ENCODE measurements at regions not wholly inside any gene's neighbourhood (a gene's known extent, or its start where the extent isn't known, plus 50 kb on each side); places are given as distances from the start of the nearest gene placed in this dataset.

DNA sequence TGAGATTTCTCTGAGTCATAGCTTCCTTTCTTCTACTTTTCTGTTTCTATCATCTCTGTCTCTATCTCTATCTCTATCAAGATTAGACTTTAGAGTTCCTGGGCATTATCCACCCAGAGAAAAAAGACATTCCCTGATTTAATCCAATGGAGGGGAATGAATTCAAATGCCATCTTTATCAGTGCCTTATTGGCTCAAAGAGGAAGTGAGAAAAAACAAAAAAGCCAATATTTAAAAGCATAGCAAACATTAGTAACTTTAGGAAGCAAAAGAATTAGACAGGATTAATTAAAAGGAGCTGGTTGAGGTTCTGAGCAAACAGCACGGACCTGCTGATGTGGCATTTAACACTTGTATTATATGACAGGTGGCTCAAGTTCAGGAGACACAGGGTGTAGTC, 736.5 kb downstream of the REEP3 start:
- no peak for DNase-seq

DNA sequence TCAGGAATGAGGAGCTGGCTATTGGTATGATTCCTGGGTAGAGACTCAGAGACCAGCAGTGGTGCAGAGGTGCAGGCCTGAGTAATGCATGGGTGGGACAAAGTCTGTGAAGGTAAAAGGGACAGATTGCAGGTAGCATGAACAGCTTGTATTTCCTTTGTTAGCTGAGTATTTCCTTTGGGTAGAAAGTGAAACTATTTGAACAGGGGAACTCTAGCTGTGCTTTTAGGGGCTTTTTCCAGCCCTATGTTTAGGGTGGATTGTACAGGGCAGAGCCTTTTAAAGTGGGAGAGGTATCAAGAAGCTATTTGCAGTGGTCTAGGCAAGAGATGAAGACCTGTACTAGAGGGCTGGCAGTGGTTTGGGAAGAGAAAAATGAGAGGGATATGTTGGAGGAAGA, 739.9 kb downstream of the REEP3 start:
- no peak for DNase-seq

GRCh38 chr10:64261676-64262075, 740.5 kb downstream of the REEP3 start:
- DNase-seq, result no peak

DNA sequence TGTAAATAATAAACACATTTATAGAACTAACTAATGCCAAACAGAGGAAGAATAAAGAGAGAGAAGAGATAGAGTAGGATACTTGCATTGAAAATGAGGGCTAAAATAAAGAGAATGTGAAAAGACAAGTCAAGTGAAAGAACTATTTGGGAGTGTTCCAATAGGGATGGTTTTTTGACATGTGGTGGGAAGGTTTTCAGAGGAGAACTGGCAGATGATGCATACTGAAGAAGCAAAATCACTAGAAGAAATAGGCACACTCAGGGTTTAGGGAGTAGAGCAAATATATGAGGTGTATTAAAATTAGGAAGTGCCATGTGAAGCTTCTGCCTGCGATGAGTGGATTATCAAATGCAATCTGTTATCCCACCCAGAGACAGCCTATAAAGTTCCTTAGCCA, 744.8 kb downstream of the REEP3 start:
- no peak for DNase-seq

GRCh38 chr10:64271508-64271907, 750.3 kb downstream of the REEP3 start:
- DNase-seq, result no peak

- DNase-seq, result no peak
Observed at GRCh38 chr10:64271983-64272382, 750.8 kb downstream of the REEP3 start.

DNA sequence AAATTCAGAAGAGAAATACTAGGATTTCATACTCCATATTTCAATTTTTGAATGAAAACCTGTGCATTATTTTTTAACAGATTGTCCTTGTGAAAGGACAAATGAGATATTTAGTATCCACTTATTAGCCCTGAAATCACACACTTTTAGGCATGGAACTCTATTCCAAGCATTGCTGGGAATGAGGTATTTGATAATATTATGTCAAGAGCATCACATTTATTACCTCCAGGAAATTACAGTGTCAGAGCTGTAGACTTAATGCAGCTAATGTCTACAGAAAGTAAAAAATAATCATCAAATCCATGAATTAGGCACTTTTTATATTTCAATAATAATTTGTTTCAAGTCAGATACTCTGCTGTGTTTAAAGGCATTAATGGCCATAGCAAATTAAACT, 753.8 kb downstream of the REEP3 start:
- DNase-seq, result no peak

- no peak for DNase-seq
Observed at GRCh38 chr10:64275774-64276173, 754.6 kb downstream of the REEP3 start.

- no peak for DNase-seq
Observed at GRCh38 chr10:64277536-64277935, 756.3 kb downstream of the REEP3 start.

- DNase-seq, result no peak
Observed at GRCh38 chr10:64283621-64284020, 762.4 kb downstream of the REEP3 start.

DNA sequence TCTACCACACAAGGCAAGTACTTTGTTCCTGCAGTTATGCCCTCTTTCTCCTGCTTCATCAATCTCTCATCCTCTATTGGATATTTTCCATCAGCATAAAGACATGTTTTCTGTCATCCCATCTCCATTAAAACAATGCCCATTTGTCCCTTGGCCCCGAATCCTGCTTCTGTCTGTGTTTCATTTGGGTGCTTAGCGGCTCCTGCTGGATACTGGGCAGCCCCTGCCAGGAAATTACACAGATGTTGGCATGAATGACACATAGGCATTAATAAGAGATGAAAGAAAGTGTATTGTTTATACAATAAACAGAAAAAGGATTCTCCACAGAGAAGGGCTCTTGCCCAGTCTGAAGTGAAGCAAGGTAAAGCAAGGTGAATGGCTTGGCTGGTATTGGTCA, 765.3 kb downstream of the REEP3 start:
- no peak for DNase-seq

- no peak for DNase-seq
Observed at GRCh38 chr10:64288404-64288803, 767.2 kb downstream of the REEP3 start.

DNA sequence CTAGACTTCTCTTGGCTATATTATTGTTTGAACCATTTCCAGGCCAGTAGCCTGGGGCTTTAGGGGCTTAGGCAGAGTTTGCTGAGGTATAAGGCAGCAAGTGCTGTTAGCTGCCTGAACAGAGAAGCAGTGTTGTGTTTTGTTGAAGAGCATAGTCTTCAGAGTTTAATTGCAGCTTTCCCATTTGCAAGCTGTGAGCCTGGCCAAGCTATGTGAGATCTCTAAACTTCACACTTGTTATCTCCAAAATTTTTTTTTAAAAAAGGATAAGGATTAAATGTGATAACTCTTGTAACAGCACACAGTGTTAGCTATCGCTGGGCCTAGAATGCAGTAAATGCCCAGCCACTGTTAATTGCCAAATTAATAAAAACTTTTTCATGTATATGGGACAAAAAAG, 782.4 kb downstream of the REEP3 start:
- no peak for DNase-seq

- DNase-seq, result no peak
Observed at GRCh38 chr10:64306729-64307327, 785.6 kb downstream of the REEP3 start.

DNA sequence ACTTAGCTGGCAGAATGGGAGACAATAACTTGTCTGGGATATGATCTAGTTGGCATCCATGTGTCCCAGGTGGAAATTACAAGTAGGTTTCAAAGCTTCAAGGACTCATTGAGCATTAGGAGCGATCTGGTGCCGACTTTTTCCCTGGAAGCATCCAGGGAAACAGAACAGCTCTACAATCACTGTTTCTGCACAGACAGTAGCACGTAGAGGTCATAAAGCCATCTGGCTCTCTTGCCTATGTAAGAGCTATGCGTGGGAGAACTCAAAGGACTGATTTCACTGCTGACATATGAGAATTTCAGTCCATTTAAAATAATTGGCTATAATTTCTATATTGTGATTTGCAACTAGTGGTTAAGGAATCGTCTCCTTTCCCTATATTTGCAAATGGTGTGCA, 791.7 kb downstream of the REEP3 start:
- DNase-seq, result no peak

DNA sequence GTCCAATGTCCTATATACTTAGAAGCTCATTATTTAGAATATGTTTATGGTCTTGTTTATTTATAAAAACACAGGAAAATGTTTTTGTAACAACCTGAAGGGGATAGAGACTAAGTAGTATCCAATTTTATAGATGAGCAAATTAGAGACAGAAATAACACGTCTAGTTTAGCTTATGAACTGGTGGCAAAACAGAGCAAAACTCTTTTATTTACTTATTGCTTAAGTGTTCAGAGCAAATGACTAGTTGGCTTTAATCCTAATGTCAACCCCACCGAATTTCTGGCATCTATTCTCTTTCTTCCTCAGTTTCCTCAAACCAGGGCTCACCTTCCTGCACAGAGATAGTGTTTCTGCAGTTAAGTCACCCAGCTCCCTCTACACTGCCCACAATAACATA, 792.8 kb downstream of the REEP3 start:
- no peak for DNase-seq

DNA sequence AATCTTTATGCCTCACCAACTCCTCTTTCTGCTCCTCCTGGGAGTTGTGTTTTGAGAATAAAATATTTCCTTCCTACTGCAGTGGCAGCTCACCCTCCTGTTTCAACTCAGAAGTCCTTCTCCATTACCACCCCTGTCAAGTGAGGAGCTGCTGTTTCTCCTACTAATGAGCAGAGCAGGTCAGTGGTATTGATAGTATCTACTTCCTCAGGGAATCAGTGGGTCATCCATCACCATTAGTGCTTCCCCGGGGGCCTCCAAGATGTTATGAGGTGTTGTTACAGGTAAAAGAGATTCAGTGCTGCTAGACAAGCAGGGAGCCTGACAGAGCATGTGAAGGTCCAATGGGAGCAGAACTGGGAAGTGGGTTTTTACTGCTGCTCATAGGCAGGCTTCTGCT, 795.2 kb downstream of the REEP3 start:
- no peak for DNase-seq

DNA sequence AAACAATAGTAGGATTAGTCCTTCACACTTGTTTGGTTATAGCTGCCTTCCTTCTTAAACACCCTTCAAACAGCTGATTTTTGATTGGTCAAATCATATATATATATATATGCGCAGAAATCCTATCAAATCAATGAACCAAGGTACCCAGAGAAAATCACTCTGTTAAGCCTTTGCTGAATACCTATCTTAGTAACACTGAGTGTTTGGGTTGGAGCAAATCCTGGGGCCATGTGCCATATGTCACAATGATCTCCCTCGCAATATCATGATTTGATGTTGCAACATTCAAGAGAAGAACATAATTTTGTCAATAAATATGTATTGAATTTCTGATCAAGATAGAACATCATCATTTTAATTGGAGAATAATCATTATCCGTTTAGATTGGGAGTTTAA, 795.6 kb downstream of the REEP3 start:
- DNase-seq, result no peak

- DNase-seq, result no peak
Observed at GRCh38 chr10:64320448-64320847, 799.2 kb downstream of the REEP3 start.

- DNase-seq, result no peak
Observed at GRCh38 chr10:64329510-64329909, 808.3 kb downstream of the REEP3 start.

- no peak for DNase-seq
Observed at GRCh38 chr10:64332551-64332950, 811.4 kb downstream of the REEP3 start.

- no peak for DNase-seq
Observed at GRCh38 chr10:64334084-64334483, 812.9 kb downstream of the REEP3 start.

DNA sequence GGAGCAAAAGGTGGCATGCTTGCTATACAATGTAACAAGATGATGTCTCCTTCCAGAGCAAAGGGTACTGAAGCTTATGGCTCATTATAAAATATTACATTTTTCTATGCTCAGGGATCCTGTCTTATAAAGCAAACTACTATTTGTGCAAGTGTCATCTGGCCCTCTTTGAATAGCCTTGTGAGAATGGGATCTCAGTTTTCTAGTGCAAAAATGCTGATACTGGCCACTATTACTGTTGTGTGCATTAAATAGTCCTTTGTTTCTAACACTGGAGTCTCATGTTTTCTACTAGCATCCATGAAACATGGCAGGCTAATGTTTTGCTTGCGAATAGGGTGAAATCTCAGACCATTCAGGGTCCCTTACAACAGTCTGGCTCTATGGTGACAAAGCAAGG, 823.0 kb downstream of the REEP3 start:
- DNase-seq, result no peak

GRCh38 chr10:64345856-64346255, 824.7 kb downstream of the REEP3 start:
- DNase-seq, result no peak

- no peak for DNase-seq
Observed at GRCh38 chr10:64346389-64346788, 825.2 kb downstream of the REEP3 start.

DNA sequence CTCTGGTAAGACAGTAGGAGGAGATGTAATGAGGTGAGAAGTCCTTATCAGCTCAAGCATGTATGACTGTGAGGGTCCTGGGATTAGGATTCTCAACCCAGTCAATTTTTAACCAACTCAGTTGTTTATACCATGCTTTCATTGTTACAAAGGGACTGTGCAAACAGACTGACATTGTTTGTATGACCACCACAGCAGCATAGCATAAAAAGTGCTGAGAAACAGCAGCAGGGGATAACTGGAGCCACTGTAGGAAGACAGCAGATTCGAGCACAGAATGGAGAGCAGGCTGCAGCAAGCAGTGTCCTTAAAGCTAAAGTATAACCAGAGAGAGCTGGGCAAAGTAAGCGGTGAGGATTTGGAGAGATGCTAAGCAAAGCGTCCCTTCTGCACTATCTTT, 829.5 kb downstream of the REEP3 start:
- no peak for DNase-seq

All from GDM1 (cell line).